Karpas-422 (cell line): ENCODE measurements at regions not wholly inside any gene's neighbourhood (a gene's known extent, or its start where the extent isn't known, plus 50 kb on each side); places are given as distances from the start of the nearest gene placed in this dataset.

ENCODE experiments used
- DNase-seq: peaks from one replicate; pipeline ENCODE4 v3.0.0-alpha.2; 2015
- H2AFZ ChIP-seq: fragments of 200-600 bp; sonication (generic); 2 replicates; pipeline ENCODE4 v1.6.1; 2014; ENCODE audit warnings: antibody characterized with exemption, low read length, mixed read lengths
- H3K27ac ChIP-seq: fragments of 200-600 bp; sonication (generic); 2 replicates; pipeline ENCODE4 v1.5.1; 2014; ENCODE audit warnings: mild to moderate bottlenecking, low read length, moderate library complexity
- H3K27me3 ChIP-seq: fragments of 200-600 bp; sonication (generic); 2 replicates; pipeline ENCODE4 v1.6.1; 2014; ENCODE audit warnings: low read length, mixed read lengths
- H3K36me3 ChIP-seq: fragments of 200-600 bp; sonication (generic); 2 replicates; pipeline ENCODE4 v1.6.1; 2014; ENCODE audit warnings: low read length, mixed read lengths; ENCODE audit not compliant: insufficient read depth
- H3K4me1 ChIP-seq: fragments of 200-600 bp; sonication (generic); 2 replicates; pipeline ENCODE4 v1.6.1; 2014; ENCODE audit warnings: mild to moderate bottlenecking, low read length, mixed read lengths
- H3K4me2 ChIP-seq: fragments of 200-600 bp; sonication (generic); 2 replicates; pipeline ENCODE4 v1.6.1; 2014; ENCODE audit warnings: low read length, low read depth, mild to moderate bottlenecking; ENCODE audit not compliant: poor library complexity, severe bottlenecking
- H3K4me3 ChIP-seq: fragments of 200-600 bp; sonication (generic); 2 replicates; pipeline ENCODE4 v1.5.1; 2014; ENCODE audit warnings: mild to moderate bottlenecking, antibody characterized with exemption, low read length, mixed read lengths
- H3K79me2 ChIP-seq: fragments of 200-600 bp; sonication (generic); 2 replicates; pipeline ENCODE4 v1.6.1; 2014; ENCODE audit warnings: mild to moderate bottlenecking, low read length, mixed read lengths
- H3K9ac ChIP-seq: fragments of 200-600 bp; sonication (generic); 2 replicates; pipeline ENCODE4 v1.6.0; 2014; ENCODE audit warnings: low read length
- H3K9me2 ChIP-seq: fragments of 200-600 bp; sonication (generic), shearing (Covaris generic); replicated peaks from 2 replicates; pipeline ENCODE4 v1.6.0; 2014; ENCODE audit warnings: mild to moderate bottlenecking, low read length, moderate library complexity; ENCODE audit not compliant: insufficient read depth
- H3K9me3 ChIP-seq: fragments of 300-700, 200-600 bp; sonication (generic); 2 replicates; pipeline ENCODE4 v1.6.1; 2014; ENCODE audit warnings: low read length, mixed read lengths
- H4K20me1 ChIP-seq: fragments of 200-600 bp; sonication (generic); 2 replicates; pipeline ENCODE4 v1.6.1; 2014; ENCODE audit warnings: mild to moderate bottlenecking, antibody characterized with exemption, low read length, low read depth; ENCODE audit not compliant: insufficient read depth

DNA sequence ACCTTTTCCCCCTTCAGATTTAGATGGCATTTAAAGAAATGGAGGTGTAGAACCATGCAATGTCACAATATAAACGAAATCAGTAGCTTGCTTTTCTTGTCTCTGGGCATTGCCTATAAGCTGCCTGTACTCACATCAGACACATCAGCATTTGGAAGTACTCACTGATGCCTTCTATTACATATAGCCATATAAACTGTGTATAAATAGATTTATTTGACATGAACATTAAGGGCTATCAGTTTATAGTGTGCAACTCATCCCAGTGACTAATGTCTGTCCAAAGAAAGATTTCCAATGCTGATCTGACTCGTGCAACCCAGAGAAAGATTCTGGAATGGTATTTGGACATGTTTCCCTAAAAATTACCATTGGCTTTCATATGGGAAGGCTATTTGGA lies 417.9 kb upstream of the MAF start:
- no peak overlapping the region for H3K9ac ChIP-seq

DNA sequence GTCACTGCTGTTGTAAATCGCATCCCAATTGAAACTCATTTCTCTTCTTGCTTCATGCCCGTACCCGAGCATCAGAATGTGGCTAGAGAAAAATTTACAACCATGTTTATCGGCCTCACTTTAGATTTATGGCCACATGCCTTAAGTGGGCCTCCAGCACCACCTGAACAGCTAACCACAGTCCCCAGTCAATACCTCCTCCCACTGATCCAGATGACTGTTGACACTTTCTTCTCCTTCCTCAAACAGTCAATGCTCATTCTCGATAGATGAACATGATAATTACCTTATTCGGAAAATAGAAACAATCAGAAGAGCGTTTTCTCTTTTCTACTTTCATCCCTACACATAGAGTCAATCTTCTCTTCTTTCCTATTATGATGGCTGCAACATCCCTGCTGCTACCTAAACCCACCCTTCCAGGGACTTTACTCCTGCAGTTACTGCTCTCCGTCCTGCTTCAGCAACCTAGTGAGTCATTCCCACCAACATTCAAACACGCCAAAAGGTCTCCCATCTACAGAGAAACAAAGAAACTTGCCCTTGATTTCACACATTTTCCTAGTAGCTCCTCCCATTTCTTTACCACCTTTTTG lies 416.3 kb upstream of the MAF start:
- Histone ChIP-seq H4K20me1 (no peaks in the 10 kb centered on the region), H3K79me2 (no peaks in the 10 kb centered on the region), H3K9me2 (no peaks in the 10 kb centered on the region), H3K9ac (no peak overlapping the region), H2AFZ (no peak overlapping the region), H3K4me3 (no peak overlapping the region), H3K27ac (no peak overlapping the region), H3K36me3 (no peaks in the 10 kb centered on the region), H3K4me1 (no peaks in the 10 kb centered on the region), H3K9me3 (no peaks in the 10 kb centered on the region), H3K4me2 (no peak overlapping the region), H3K27me3 (0 out of 2 replicates have a peak, but pooled peaks cover 5% of the 10 kb centered on the region)
- no peak for DNase-seq

More for the DNA sequence above, 417.9 kb upstream of the MAF start:
- no peaks in the 10 kb centered on the region for H3K36me3 ChIP-seq
- no peak overlapping the region for H3K27ac ChIP-seq
- H4K20me1 ChIP-seq, result no peaks in the 10 kb centered on the region
- no peak overlapping the region for H3K4me3 ChIP-seq
- no peak overlapping the region for H3K4me2 ChIP-seq
- H2AFZ ChIP-seq, result no peak overlapping the region
- H3K4me1 ChIP-seq, result no peaks in the 10 kb centered on the region
- no peaks in the 10 kb centered on the region for H3K9me3 ChIP-seq
- no peaks in the 10 kb centered on the region for H3K9me2 ChIP-seq
- H3K79me2 ChIP-seq, result no peaks in the 10 kb centered on the region
- 0 out of 2 replicates have a peak, but pooled peaks cover 5% of the 10 kb centered on the region for H3K27me3 ChIP-seq
- DNase-seq, result no peak

DNA sequence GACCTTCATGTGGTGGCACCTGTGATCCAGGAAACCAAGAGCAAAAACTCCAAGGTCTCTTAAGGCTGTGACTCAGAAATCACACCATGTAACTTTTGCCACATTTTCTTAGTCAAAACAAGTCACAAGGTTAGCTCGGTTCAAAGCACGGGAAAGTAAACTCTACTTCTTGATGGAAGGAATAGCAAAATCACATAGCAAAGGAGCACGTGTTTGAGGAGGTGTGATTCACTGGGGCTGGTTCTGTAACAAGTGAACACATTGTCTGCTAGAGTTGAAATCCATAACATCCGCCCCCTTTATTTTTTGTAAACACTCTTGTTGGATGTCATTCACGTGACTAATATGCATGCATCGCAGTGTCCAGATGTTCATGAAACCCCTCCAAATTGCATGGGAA lies 415.0 kb upstream of the MAF start:
- no peaks in the 10 kb centered on the region for H3K79me2 ChIP-seq
- H3K36me3 ChIP-seq, result no peaks in the 10 kb centered on the region
- H3K9me2 ChIP-seq, result no peaks in the 10 kb centered on the region; the same call in 1 of the 2 replicates
- H3K4me1 ChIP-seq, result no peaks in the 10 kb centered on the region
- H3K9ac ChIP-seq, result no peak overlapping the region
- H3K9me3 ChIP-seq, result no peaks in the 10 kb centered on the region
- no peak overlapping the region for H3K4me3 ChIP-seq
- H4K20me1 ChIP-seq, result no peaks in the 10 kb centered on the region
- no peak overlapping the region for H3K27ac ChIP-seq
- H3K4me2 ChIP-seq, result no peak overlapping the region
- H3K27me3 ChIP-seq, result 0 out of 2 replicates have a peak, but pooled peaks cover 5% of the 10 kb centered on the region
- DNase-seq, result no peak
- no peak overlapping the region for H2AFZ ChIP-seq

DNA sequence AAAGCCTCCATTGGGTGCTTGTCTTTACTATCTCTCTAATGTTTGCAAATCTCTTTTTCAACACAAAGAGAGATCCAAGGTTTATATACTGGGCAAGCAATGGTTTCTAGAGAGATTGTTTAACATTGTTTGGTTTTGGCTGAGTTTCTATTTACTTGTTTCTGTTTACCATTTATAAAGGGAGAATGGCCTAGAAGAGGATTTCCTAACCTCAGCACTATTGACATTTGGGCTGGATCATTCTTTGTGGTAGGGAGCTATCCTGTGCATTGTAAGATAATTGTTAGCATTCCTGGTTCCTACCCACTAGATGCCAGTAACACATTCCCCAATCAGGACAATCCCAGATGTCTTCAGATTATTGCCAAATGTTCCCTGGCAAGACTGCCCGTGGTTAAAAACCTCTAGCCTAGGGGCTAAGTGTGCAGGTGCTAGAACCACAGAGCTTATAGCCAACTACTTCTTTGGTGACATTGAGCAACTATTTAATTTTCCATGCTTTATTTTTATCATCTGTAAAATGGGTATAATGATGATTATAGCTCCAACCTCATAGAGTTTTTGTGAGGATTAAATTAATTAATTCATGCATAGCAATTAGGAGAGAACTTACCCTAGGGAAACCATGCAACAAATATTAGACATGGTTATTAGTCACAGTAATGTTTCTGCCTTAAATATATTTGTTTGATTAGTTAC lies 413.9 kb upstream of the MAF start:
- no peaks in the 10 kb centered on the region for H3K9me3 ChIP-seq
- no peak overlapping the region for H2AFZ ChIP-seq
- 0 out of 2 replicates have a peak, but pooled peaks cover 5% of the 10 kb centered on the region for H3K27me3 ChIP-seq
- DNase-seq, result no peak
- H3K4me1 ChIP-seq, result no peaks in the 10 kb centered on the region
- no peak overlapping the region for H3K9ac ChIP-seq
- H3K79me2 ChIP-seq, result no peaks in the 10 kb centered on the region
- H3K36me3 ChIP-seq, result no peaks in the 10 kb centered on the region
- no peak overlapping the region for H3K4me3 ChIP-seq
- H3K9me2 ChIP-seq, result no peaks in the 10 kb centered on the region; the same call in 1 of the 2 replicates
- no peak overlapping the region for H3K4me2 ChIP-seq
- no peaks in the 10 kb centered on the region for H4K20me1 ChIP-seq
- H3K27ac ChIP-seq, result no peak overlapping the region

DNA sequence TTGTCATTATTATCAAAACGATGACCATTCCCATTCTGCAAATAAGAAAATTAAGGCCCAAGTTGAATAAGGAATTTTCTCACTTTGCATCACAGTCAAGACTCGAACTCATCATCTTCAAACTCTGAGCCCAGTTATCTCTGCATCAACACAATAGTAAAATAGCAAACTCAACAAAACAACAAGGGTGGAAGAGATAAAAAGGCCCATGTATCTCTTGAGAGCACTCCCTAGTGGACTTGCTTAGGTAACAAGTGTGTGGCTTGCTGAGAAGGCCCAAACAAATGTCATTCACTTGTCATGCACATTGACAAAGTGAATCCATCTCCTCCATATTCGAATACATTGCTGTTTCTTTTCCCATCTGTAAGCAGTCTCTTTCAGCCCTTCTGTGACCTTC lies 412.0 kb upstream of the MAF start:
- H3K27me3 ChIP-seq, result 0 out of 2 replicates have a peak, but pooled peaks cover 5% of the 10 kb centered on the region
- no peaks in the 10 kb centered on the region for H3K79me2 ChIP-seq
- no peaks in the 10 kb centered on the region; the same call in 1 of the 2 replicates for H3K9me2 ChIP-seq
- H4K20me1 ChIP-seq, result no peaks in the 10 kb centered on the region
- H3K9ac ChIP-seq, result no peak overlapping the region
- H3K4me1 ChIP-seq, result no peaks in the 10 kb centered on the region
- no peak overlapping the region for H2AFZ ChIP-seq
- no peak overlapping the region for H3K4me3 ChIP-seq
- no peak overlapping the region for H3K4me2 ChIP-seq
- no peak for DNase-seq
- H3K27ac ChIP-seq, result no peak overlapping the region
- H3K9me3 ChIP-seq, result no peaks in the 10 kb centered on the region
- no peaks in the 10 kb centered on the region for H3K36me3 ChIP-seq

DNA sequence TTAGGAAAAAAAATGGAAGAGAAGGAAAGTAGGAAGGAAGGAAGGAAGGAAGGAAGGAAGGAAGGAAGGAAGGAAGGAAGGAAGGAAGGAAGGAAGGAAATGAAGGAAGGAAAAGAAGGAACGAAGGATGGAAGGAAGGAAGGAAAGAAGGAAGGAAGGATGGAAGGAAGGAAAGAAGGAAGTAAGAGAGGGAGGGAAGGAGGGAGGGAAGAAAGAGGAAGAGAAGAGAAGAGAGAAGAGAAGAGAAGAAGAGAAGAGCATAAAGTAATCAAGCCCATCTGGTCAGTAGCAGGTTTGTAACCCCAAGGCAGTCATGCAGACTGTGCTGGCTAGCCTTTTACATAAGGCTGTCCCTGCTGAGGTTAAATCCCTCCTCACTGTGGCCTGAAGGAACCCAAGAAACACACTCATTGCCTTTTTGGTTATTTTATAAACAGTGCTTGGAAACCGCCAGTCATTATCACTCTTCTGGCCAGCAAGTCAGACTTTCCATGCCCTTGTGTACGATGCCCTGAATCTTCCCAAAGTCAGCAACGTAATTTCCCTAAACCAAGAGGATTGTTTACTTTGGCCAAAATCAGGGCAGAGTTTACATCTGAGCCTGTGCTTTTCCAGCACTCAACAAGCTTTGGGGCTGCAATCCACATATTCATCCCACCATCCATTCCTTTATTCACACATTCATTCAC lies 409.6 kb upstream of the MAF start:
- Histone ChIP-seq H3K36me3 (no peaks in the 10 kb centered on the region), H3K4me2 (no peak overlapping the region), H2AFZ (no peak overlapping the region), H3K4me1 (no peaks in the 10 kb centered on the region), H3K27ac (no peak overlapping the region), H3K27me3 (0 out of 2 replicates have a peak, but pooled peaks cover under 1% of the 10 kb centered on the region), H3K4me3 (no peak overlapping the region), H3K9me3 (no peaks in the 10 kb centered on the region), H3K79me2 (no peaks in the 10 kb centered on the region), H4K20me1 (no peaks in the 10 kb centered on the region), H3K9me2 (no peaks in the 10 kb centered on the region; the same call in 1 of the 2 replicates), H3K9ac (no peak overlapping the region)
- DNase-seq, result no peak

DNA sequence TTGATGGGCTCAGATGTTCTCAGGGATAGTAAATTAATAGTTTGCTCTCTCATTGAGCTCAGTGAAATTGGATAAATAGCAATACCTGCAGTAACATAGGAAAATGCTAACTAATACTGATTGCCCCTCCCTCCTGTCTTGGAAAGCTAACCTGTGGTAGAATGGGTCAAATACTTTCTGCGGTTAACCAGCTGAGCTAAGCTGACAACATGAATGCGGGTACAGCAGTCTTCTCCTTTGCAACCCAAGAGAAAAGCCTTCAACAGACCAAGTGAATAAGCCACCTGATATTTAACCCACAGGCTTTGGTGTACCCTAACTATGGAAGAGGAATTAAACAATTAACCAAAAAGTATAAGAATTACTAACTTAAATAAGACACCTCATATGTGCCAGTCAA lies 408.3 kb upstream of the MAF start:
- DNase-seq, result no peak
- H4K20me1 ChIP-seq, result no peaks in the 10 kb centered on the region
- H3K9ac ChIP-seq, result no peak overlapping the region
- no peaks in the 10 kb centered on the region; the same call in 1 of the 2 replicates for H3K9me2 ChIP-seq
- no peak overlapping the region for H2AFZ ChIP-seq
- no peak overlapping the region for H3K4me3 ChIP-seq
- no peak overlapping the region for H3K27ac ChIP-seq
- H3K27me3 ChIP-seq, result no peaks in the 10 kb centered on the region
- H3K4me2 ChIP-seq, result no peak overlapping the region
- H3K79me2 ChIP-seq, result no peaks in the 10 kb centered on the region
- H3K4me1 ChIP-seq, result no peaks in the 10 kb centered on the region
- no peaks in the 10 kb centered on the region for H3K9me3 ChIP-seq
- H3K36me3 ChIP-seq, result no peaks in the 10 kb centered on the region

DNA sequence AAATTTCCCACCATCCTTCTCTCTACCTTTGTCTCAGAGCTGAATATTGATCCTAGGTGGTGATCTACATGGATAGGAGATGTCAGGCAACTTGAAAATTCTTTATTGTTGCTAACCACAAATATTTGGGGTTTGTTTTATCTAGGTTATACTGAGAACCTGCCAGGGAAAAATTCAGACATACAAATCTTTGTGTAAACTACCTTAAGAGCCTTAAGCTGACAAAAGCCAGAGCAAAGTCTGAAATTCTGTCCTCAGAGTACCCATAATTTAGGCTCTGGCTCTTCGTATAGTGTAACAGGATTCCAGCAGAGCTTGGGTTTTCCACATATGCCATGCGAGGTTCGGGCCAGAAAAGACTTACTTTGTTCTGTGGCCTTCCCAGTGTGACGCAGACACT lies 406.7 kb upstream of the MAF start:
- Histone ChIP-seq H3K27ac (no peak overlapping the region), H3K4me1 (no peaks in the 10 kb centered on the region), H3K36me3 (no peaks in the 10 kb centered on the region), H3K79me2 (no peaks in the 10 kb centered on the region), H3K4me3 (no peak overlapping the region), H2AFZ (no peak overlapping the region), H4K20me1 (no peaks in the 10 kb centered on the region), H3K9ac (no peak overlapping the region), H3K27me3 (no peaks in the 10 kb centered on the region), H3K4me2 (no peak overlapping the region), H3K9me3 (no peaks in the 10 kb centered on the region), H3K9me2 (no peaks in the 10 kb centered on the region; the same call in 1 of the 2 replicates)
- no peak for DNase-seq
